Activated naive CD4-positive, alpha-beta T cell treated with anti-CD3 and anti-CD28 coated beads, Interleukin-2, amount 50 U/mL, for 24 hours (primary cell): ENCODE measurements at regions not wholly inside any gene's neighbourhood (a gene's known extent, or its start where the extent isn't known, plus 50 kb on each side); places are given as distances from the start of the nearest gene placed in this dataset.

ENCODE experiments used
- H3K27ac Mint-ChIP-seq: one replicate; pipeline ENCODE4 v1.8.0; 2021; ENCODE audit warnings: mild to moderate bottlenecking, mixed read lengths
- H3K27me3 Mint-ChIP-seq: one replicate; pipeline ENCODE4 v1.8.0; 2021; ENCODE audit warnings: mixed read lengths
- H3K36me3 Mint-ChIP-seq: one replicate; pipeline ENCODE4 v1.8.0; 2021; ENCODE audit warnings: mixed read lengths
- H3K4me1 Mint-ChIP-seq: one replicate; pipeline ENCODE4 v1.8.0; 2021; ENCODE audit warnings: mixed read lengths
- H3K4me3 Mint-ChIP-seq: one replicate; pipeline ENCODE4 v1.8.0; 2021; ENCODE audit warnings: mild to moderate bottlenecking, mixed read lengths
- H3K9me3 Mint-ChIP-seq: one replicate; pipeline ENCODE4 v1.8.0; 2021; ENCODE audit warnings: mixed read lengths

GRCh38 chr10:44168478-44168877 is 216.4 kb downstream of the CXCL12 start:
- Mint-ChIP-seq H3K9me3 (no peaks in the 10 kb centered on the region), H3K27ac (no peak overlapping the region), H3K4me1 (no peaks in the 10 kb centered on the region), H3K36me3 (no peaks in the 10 kb centered on the region), H3K27me3 (peaks cover 2% of the 10 kb centered on the region), H3K4me3 (no peak overlapping the region)

- Mint-ChIP-seq H3K36me3 (no peaks in the 10 kb centered on the region), H3K4me3 (no peak overlapping the region), H3K9me3 (no peaks in the 10 kb centered on the region), H3K27ac (no peak overlapping the region), H3K4me1 (no peaks in the 10 kb centered on the region), H3K27me3 (peaks cover 2% of the 10 kb centered on the region)
Measured at GRCh38 chr10:44167752-44168151, 217.1 kb downstream of the CXCL12 start.

GRCh38 chr10:44166441-44166840 is 218.5 kb downstream of the CXCL12 start:
- H3K27me3 Mint-ChIP-seq: peaks cover 2% of the 10 kb centered on the region

GRCh38 chr10:44164251-44164956 is 220.5 kb downstream of the CXCL12 start:
- no peak overlapping the region for H3K27ac Mint-ChIP-seq
- no peaks in the 10 kb centered on the region for H3K36me3 Mint-ChIP-seq
- no peak overlapping the region for H3K4me3 Mint-ChIP-seq
- peaks cover 2% of the 10 kb centered on the region for H3K27me3 Mint-ChIP-seq
- H3K9me3 Mint-ChIP-seq: no peaks in the 10 kb centered on the region
- no peaks in the 10 kb centered on the region for H3K4me1 Mint-ChIP-seq

More at GRCh38 chr10:44166441-44166840, 218.5 kb downstream of the CXCL12 start:
- Mint-ChIP-seq H3K9me3 (no peaks in the 10 kb centered on the region), H3K4me3 (no peak overlapping the region), H3K36me3 (no peaks in the 10 kb centered on the region), H3K4me1 (no peaks in the 10 kb centered on the region), H3K27ac (no peak overlapping the region)

GRCh38 chr10:44161184-44161583 is 223.7 kb downstream of the CXCL12 start:
- no peaks in the 10 kb centered on the region for H3K36me3 Mint-ChIP-seq
- H3K27me3 Mint-ChIP-seq: peaks cover 2% of the 10 kb centered on the region
- H3K4me1 Mint-ChIP-seq: no peaks in the 10 kb centered on the region
- no peaks in the 10 kb centered on the region for H3K9me3 Mint-ChIP-seq
- no peak overlapping the region for H3K4me3 Mint-ChIP-seq
- H3K27ac Mint-ChIP-seq: no peak overlapping the region

- Mint-ChIP-seq H3K4me1 (no peaks in the 10 kb centered on the region), H3K9me3 (no peaks in the 10 kb centered on the region), H3K27me3 (no peaks in the 10 kb centered on the region), H3K4me3 (no peak overlapping the region), H3K27ac (no peak overlapping the region), H3K36me3 (no peaks in the 10 kb centered on the region)
Measured at GRCh38 chr10:44157574-44157973, 227.3 kb downstream of the CXCL12 start.

- H3K9me3 Mint-ChIP-seq: no peaks in the 10 kb centered on the region
- H3K27ac Mint-ChIP-seq: no peak overlapping the region
- no peaks in the 10 kb centered on the region for H3K4me1 Mint-ChIP-seq
- H3K36me3 Mint-ChIP-seq: no peaks in the 10 kb centered on the region
- no peak overlapping the region for H3K4me3 Mint-ChIP-seq
- no peaks in the 10 kb centered on the region for H3K27me3 Mint-ChIP-seq
Measured at GRCh38 chr10:44154956-44155355, 229.9 kb downstream of the CXCL12 start.

DNA sequence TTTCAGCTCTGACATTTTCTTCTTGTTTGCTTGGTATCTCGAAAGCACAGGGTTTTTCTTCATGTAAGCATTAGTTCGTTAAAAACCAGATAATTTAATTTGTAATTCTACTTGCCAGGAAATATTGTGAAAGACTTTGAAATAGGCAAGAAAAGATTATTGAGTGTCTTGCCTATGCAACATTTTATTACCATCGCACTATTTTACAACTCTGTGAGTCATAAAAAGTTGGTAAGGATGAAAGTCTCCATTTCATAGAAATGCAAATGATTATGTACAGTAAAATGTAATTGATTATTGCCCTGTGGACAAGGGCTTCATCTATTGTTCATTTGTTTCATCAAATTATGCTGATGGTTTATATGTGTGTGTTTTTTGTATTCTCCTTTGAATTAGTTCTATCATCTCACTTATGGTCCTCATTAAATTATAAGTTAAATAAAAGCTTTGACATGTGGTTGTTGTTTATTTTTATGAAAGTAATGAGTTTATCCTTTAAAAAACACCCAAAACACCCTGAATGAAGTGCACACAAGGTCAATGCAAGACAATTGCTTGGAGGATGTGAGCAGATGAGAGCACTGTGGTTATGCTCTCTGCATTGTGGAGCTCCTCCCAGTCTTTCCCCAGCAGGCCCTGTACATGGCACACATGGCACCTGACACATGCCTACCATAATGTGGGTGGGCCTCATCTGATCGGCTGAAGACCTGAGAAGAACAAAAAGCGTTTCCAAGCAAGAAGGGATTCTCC is 230.8 kb downstream of the CXCL12 start:
- Mint-ChIP-seq H3K9me3 (no peaks in the 10 kb centered on the region), H3K4me3 (no peak overlapping the region), H3K27ac (no peak overlapping the region), H3K27me3 (no peaks in the 10 kb centered on the region), H3K36me3 (no peaks in the 10 kb centered on the region), H3K4me1 (no peaks in the 10 kb centered on the region)

- H3K4me3 Mint-ChIP-seq: no peak overlapping the region
- no peaks in the 10 kb centered on the region for H3K9me3 Mint-ChIP-seq
- H3K4me1 Mint-ChIP-seq: no peaks in the 10 kb centered on the region
- H3K27ac Mint-ChIP-seq: no peak overlapping the region
- no peaks in the 10 kb centered on the region for H3K27me3 Mint-ChIP-seq
- no peaks in the 10 kb centered on the region for H3K36me3 Mint-ChIP-seq
Measured at GRCh38 chr10:44143556-44143955, 241.3 kb downstream of the CXCL12 start.

DNA sequence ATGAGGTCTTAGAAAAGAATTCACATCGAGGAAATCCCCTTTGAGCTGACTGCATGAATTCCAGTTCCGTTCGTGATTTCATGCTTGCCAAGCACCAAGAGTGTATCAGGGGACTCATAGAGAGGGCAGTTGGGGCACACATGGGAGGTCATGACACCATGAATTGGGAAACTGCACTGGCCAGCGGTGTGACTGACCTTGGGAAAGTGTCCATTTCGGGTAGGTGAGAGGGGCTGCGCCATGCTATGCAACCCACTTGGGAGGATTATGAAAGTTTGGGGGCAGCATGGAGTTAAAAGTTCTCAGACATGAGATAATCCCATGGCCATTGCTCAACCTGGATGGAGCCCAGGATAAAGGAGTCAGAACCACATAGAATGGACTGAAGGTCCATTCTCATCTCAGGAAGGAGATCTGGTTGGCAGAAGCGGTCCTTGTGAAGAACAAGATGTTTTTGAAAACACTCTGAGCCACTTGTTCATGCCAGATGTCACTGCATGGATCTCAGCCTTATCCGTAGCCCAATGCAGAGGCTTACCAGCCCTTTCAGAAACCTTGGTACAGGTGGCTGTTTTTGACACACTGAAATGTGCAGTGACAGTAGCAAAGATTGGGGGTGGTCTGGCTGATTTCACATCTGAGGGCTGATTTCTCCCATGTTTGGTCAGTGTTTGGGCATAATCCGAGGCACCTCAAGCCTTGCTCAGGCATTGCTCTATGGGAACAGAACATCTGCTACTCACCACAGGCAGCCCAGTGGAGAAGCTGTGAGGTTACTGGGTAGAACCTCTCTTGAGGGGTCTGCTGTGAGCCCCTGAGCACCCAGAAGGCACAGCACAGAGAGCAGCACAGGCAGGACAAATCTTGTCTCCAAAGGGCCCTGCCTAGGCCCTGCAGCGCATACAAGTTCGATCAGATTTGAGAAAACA is 252.3 kb downstream of the CXCL12 start:
- no peak overlapping the region for H3K27ac Mint-ChIP-seq
- H3K4me1 Mint-ChIP-seq: no peaks in the 10 kb centered on the region
- H3K9me3 Mint-ChIP-seq: no peaks in the 10 kb centered on the region
- peaks cover 7% of the 10 kb centered on the region for H3K27me3 Mint-ChIP-seq
- H3K4me3 Mint-ChIP-seq: no peak overlapping the region
- no peaks in the 10 kb centered on the region for H3K36me3 Mint-ChIP-seq

DNA sequence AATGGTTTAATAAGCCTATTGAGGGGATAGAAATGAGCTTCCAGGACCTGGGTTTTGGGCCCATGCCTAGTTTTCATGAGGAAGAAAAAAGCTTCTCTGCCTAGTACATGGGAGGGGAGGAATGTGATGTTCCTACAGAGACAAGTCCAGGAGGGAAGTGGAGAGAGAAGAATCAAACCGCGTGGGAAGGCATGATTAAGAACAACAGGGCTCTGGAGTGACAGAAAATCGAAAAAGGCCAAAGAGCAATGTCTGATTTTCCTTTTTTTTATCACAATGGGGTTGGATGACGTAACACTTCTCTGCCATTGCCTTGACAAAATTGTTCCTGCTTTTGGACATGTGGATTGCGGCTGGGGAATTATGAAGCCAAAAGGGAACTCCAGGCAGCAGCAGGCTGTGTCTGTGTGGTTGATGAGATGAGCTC is 258.6 kb downstream of the CXCL12 start:
- Mint-ChIP-seq H3K4me3 (no peak overlapping the region), H3K27ac (no peak overlapping the region), H3K9me3 (no peaks in the 10 kb centered on the region), H3K27me3 (peaks cover 9% of the 10 kb centered on the region), H3K36me3 (no peaks in the 10 kb centered on the region), H3K4me1 (no peaks in the 10 kb centered on the region)

GRCh38 chr10:44125879-44126278 is 259.0 kb downstream of the CXCL12 start:
- Mint-ChIP-seq H3K36me3 (no peaks in the 10 kb centered on the region), H3K9me3 (no peaks in the 10 kb centered on the region), H3K4me3 (no peak overlapping the region), H3K27me3 (peaks cover 9% of the 10 kb centered on the region), H3K4me1 (no peaks in the 10 kb centered on the region), H3K27ac (no peak overlapping the region)

DNA sequence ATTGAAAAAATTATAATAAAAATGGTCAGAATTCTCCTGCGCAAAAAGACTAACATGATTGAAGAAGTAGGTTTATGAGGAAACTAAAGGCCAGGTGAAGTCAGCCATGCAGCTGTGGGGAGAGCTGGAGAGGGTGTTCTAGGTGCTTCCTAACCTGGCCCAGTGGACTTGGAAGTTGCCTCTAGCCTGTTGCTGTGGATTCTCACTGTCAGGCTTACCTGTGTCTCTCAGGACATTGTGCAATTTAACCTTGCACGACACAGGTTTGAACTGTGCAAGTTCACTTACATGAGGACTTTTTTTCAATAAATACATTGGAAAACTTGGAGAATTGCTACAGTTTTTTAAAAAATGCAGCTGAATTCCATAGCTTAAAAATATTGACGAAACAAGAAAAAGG is 266.4 kb downstream of the CXCL12 start:
- H3K4me1 Mint-ChIP-seq: no peaks in the 10 kb centered on the region
- H3K27ac Mint-ChIP-seq: no peak overlapping the region
- H3K27me3 Mint-ChIP-seq: peaks cover 27% of the 10 kb centered on the region
- no peaks in the 10 kb centered on the region for H3K36me3 Mint-ChIP-seq
- H3K4me3 Mint-ChIP-seq: no peak overlapping the region
- H3K9me3 Mint-ChIP-seq: no peaks in the 10 kb centered on the region

DNA sequence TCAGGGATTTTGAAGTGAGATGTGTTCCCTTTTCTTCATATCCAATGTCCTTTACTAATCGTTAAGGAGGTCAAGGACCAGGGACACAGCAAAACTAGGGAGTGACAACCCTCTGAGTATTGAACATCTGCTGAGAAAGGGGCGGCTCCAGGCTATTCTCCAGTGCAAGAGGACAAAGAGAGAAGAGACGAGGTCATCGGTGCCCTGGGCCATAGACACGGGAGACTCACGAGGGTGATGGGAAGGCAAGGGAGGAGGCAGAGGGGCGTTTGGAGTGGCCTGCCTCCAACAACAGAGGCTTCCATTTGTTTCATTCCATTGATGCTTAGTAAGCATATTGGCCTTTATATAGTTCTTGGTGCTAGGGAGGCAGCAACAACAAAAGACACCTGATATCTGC is 268.4 kb downstream of the CXCL12 start:
- H3K36me3 Mint-ChIP-seq: no peaks in the 10 kb centered on the region
- no peaks in the 10 kb centered on the region for H3K4me1 Mint-ChIP-seq
- H3K27ac Mint-ChIP-seq: no peak overlapping the region
- H3K27me3 Mint-ChIP-seq: peaks cover 27% of the 10 kb centered on the region
- H3K9me3 Mint-ChIP-seq: peaks cover under 1% of the 10 kb centered on the region
- H3K4me3 Mint-ChIP-seq: no peak overlapping the region

GRCh38 chr10:44115516-44115915 is 269.4 kb downstream of the CXCL12 start:
- H3K4me3 Mint-ChIP-seq: no peak overlapping the region
- H3K4me1 Mint-ChIP-seq: no peaks in the 10 kb centered on the region
- peaks cover 4% of the 10 kb centered on the region for H3K9me3 Mint-ChIP-seq
- peaks cover 27% of the 10 kb centered on the region for H3K27me3 Mint-ChIP-seq
- no peaks in the 10 kb centered on the region for H3K36me3 Mint-ChIP-seq
- no peak overlapping the region for H3K27ac Mint-ChIP-seq

GRCh38 chr10:44114441-44114840 is 270.5 kb downstream of the CXCL12 start:
- no peaks in the 10 kb centered on the region for H3K36me3 Mint-ChIP-seq
- H3K27me3 Mint-ChIP-seq: peaks cover 27% of the 10 kb centered on the region
- H3K27ac Mint-ChIP-seq: no peak overlapping the region
- peaks cover 4% of the 10 kb centered on the region for H3K9me3 Mint-ChIP-seq
- no peak overlapping the region for H3K4me3 Mint-ChIP-seq
- H3K4me1 Mint-ChIP-seq: no peaks in the 10 kb centered on the region
